ENCODE measurements at regions not wholly inside any gene's neighbourhood (a gene's known extent, or its start where the extent isn't known, plus 50 kb on each side); places are given as distances from the start of the nearest gene placed in this dataset.

DNA sequence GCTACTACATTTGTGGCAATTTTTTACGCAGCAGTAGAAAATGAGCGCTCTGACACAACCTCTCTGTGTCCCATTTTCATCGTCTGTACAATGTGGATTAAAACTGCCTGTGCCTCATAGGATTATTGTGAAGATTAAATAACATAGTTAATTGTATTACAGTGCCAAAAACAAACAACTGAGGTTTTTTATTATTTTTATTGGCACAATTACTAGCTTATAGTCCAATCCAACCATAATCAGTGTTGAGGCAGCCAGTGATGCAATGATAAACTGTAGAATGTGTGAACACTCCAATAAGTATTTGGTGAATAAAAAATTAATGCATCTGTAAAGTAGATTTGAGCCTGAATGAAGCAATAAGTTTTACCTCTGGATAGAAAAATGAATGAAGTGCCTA, 588.3 kb downstream of the DNAH5 start:
- TF ChIP-seq, protein P1, sequence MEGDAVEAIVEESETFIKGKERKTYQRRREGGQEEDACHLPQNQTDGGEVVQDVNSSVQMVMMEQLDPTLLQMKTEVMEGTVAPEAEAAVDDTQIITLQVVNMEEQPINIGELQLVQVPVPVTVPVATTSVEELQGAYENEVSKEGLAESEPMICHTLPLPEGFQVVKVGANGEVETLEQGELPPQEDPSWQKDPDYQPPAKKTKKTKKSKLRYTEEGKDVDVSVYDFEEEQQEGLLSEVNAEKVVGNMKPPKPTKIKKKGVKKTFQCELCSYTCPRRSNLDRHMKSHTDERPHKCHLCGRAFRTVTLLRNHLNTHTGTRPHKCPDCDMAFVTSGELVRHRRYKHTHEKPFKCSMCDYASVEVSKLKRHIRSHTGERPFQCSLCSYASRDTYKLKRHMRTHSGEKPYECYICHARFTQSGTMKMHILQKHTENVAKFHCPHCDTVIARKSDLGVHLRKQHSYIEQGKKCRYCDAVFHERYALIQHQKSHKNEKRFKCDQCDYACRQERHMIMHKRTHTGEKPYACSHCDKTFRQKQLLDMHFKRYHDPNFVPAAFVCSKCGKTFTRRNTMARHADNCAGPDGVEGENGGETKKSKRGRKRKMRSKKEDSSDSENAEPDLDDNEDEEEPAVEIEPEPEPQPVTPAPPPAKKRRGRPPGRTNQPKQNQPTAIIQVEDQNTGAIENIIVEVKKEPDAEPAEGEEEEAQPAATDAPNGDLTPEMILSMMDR (IDR thresholded peaks at IDR 0.05) = no peak
- TF ChIP-seq POLR2A (IDR thresholded peaks at IDR 0.05) = no peak

Data from body of pancreas (tissue), 4 donors.